ENCODE measurements at regions not wholly inside any gene's neighbourhood (a gene's known extent, or its start where the extent isn't known, plus 50 kb on each side); places are given as distances from the start of the nearest gene placed in this dataset.

DNA sequence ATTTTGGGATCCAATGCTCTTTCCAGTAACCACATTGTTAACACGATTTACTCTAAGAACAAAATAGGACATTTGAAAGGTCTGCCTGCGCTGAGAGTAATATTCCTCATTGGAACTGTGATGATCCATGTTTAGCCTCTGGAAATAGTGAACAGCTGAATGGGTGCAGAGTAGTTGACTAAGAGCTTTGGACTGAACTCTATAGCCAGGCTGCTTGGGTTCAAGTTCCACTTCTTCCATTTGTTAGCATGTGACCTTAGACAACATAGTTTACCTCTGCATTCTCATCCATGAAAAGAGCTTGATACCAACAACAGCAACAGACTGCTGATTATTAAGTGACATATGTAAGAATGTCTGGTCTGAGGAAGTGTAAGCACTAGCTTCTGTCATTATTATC, 128.3 kb upstream of the MMADHC start:
- TF ChIP-seq, protein P1, sequence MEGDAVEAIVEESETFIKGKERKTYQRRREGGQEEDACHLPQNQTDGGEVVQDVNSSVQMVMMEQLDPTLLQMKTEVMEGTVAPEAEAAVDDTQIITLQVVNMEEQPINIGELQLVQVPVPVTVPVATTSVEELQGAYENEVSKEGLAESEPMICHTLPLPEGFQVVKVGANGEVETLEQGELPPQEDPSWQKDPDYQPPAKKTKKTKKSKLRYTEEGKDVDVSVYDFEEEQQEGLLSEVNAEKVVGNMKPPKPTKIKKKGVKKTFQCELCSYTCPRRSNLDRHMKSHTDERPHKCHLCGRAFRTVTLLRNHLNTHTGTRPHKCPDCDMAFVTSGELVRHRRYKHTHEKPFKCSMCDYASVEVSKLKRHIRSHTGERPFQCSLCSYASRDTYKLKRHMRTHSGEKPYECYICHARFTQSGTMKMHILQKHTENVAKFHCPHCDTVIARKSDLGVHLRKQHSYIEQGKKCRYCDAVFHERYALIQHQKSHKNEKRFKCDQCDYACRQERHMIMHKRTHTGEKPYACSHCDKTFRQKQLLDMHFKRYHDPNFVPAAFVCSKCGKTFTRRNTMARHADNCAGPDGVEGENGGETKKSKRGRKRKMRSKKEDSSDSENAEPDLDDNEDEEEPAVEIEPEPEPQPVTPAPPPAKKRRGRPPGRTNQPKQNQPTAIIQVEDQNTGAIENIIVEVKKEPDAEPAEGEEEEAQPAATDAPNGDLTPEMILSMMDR (IDR thresholded peaks at IDR 0.05; ENCODE audit: low read depth, low read length), result no peak
- no peak for TF ChIP-seq EZH2phosphoT487 (IDR thresholded peaks at IDR 0.05; ENCODE audit: low read depth)
